H54 (cell line): ENCODE measurements at regions not wholly inside any gene's neighbourhood (a gene's known extent, or its start where the extent isn't known, plus 50 kb on each side); places are given as distances from the start of the nearest gene placed in this dataset.

Source experiments
- DNase-seq: peaks from one replicate; pipeline ENCODE4 v3.0.0; 2011; ENCODE audit warnings: low spot score, mixed read lengths; ENCODE audit not compliant: insufficient read length
- FAIRE-seq: peaks from 3 replicates; lab custom pipeline; 2011; peaks lifted over from hg19 to GRCh38; lab: Jason Lieb, UNC
- POLR2A ChIP-seq: IDR thresholded peaks from 2 replicates; pipeline ENCODE4 v1.6.1; 2011; ENCODE audit warnings: low read depth, mild to moderate bottlenecking, low read length

- DNase-seq (no peak), FAIRE-seq (no peak)
- TF ChIP-seq POLR2A = no peak
These were observed 90.0 kb downstream of the FAM174B start for GRCh38 chr15:92565351-92566125.

- no peak for TF ChIP-seq POLR2A
- FAIRE-seq = no peak
- no peak for DNase-seq
These were observed 93.8 kb downstream of the FAM174B start for GRCh38 chr15:92561754-92562153.

DNA sequence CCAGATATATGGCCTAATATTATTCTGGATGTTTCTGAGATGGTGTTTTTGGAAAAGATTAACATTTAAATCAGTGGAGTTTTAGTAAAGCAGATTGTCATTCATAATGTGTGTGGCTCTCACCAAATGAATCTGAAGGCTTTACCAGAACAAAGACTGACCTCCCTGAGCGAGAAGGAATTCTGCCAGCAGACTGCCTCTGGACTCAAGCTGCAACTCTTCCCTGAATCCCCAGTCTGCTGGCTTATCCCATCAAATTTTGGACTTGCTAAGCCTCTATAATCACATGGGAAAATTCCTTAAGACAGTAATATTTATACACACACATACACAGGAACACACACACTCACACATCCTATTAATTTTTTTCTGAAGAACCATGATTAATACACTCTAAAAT, 102.3 kb downstream of the FAM174B start:
- DNase-seq (no peak), FAIRE-seq (no peak)
- no peak for TF ChIP-seq POLR2A

DNA sequence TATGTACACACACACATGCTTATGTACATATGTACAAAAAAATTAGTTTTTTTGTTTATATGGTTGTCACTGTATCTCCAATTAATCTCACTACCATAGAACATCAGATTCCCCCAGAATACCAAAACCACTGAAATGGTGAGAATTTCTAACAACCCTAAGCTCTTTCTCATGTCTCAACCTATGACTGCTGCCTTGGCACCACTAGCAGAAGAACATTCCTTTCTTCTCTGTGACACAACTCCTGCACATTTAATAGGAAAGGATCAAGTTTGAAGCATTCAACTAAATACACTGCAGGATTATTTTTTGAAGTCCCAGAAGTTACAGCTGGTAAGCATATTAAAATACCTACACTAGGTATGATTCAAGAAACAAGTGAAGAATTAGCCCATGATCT, 109.6 kb downstream of the FAM174B start:
- DNase-seq (no peak), FAIRE-seq (no peak)
- TF ChIP-seq POLR2A = no peak

DNA sequence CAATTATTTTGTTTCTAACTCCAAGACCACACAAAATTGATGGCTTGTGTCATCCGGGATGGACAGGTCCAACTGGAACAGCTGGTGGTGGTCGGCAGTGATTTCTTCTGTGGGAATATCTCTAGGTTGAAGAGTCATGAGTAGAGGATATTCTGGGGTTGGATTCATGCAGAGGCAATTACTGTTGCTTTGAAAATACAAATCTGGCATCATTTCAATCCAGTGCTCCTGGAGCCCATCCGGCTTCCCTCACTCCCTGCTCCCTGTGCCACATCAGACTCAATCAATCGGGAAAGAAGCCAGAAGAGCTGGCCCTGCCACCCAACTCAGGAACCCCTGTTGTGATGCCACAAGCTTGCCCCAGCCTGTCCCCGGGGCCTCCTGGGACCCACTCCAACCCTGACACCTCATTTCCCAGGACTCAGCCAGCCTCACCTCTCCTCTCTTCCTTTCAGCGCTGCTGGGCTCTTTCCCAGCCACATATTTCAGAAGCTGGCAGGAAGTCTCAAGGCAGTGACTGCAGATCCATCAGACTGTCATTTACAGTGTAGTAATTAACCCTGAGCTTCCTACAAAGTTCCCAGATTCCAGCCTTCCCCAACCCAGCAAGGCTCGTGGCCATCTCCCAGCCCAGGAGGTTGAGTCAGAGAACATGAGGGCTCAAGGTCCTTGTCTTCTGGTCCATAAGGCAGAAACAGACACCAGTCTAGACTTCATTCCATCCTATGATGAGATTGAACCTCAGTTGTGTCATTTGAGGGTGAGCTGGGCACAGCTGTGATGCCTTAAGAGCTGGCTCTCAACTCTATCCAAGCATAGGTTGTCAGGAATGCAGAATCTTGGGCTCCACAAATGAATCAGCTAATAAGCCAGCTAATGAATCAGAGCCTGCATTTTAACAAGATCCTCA, 114.0 kb downstream of the FAM174B start:
- DNase-seq (no peak), FAIRE-seq (no peak)
- no peak for TF ChIP-seq POLR2A

DNA sequence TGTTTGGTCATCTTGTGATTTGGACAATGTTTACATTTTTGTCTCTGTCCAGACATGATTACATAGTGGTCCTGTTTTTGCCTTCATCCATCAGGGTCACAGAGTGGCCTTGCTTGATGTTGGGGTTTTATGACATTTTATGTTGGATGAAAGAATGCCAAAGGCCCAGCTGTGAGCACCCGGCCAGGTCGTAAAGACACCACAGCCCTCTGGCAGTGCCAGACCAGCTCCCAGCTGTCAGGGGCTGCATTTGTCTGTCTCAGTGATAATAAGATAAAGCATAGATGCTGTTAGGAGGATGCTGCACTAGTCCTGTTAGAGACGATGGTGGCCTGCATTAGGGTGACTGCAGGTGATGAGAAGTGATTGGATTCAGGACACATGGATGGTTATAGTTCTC, 117.5 kb downstream of the FAM174B start:
- no peak for TF ChIP-seq POLR2A
- DNase-seq (no peak), FAIRE-seq (no peak)

- no peak for DNase-seq
- no peak for TF ChIP-seq POLR2A
- FAIRE-seq = no peak
These were observed 122.3 kb downstream of the FAM174B start for GRCh38 chr15:92533298-92533697.

DNA sequence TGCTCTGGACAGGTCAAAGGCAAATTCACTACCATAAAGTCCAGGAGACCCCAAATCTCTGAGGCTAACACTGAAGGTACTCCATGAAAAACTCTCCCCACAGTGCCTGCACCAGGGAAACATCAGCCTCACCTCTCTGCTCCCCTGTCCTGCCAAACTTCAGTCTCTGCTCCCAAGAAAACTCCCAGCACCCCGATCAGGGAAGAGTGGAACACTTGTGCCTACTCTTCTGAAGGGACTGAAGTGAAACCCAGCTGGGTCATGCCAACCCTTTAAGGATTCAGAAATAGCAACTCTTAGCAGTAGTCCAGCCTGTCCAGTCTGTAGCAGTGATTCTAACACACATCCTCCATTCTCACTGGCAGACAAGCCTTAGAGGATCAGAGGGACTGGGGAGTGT, 124.2 kb downstream of the FAM174B start:
- no peak for FAIRE-seq
- no peak for DNase-seq
- no peak for TF ChIP-seq POLR2A

DNA sequence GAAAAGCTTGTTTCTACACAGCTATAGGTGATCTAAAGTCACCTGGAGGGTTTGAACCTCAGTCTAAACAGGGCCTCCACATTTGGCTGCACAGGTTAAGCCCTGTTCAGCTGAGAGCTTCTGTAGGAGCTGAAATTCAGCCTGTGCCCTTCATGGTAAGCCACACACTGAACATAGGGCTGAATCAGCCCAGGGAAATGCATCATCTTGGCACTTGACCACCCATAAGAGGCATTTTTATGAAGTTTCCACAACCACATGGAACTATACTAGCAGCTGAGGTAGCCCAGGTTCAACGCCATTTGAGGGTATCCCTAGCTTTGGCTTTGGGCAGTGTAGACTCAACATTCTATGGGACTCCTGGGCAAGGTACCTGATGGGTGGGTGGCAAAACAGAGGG, 126.8 kb downstream of the FAM174B start:
- DNase-seq (no peak), FAIRE-seq (no peak)
- TF ChIP-seq POLR2A = no peak

GRCh38 chr15:92527197-92527596, 128.4 kb downstream of the FAM174B start:
- FAIRE-seq = no peak
- no peak for DNase-seq

DNA sequence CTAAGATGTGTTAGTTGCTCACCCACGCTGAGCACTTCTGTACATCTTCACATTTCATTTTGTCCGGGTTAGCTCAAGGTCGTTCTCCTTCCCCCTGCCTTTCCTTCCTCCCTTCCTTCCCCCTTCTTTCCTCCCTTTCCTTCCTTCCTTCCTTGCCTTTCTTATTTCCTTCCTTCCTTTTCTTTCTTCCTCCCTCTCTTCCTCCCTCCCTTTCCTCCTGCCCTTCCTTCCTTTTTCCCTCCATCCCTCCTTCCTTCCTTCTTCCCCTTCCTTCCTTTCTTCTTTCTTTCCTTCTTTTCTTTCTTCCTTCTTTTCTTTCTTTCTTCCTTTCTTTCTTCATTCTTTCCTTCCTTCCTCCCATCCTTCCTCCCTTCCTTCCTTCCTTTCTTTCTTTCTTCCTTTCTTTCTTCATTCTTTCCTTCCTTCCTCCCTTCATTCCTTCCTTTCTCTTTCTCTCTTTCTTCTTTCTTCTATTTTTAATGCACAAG, 129.8 kb downstream of the FAM174B start:
- no peak for DNase-seq
- no peak for FAIRE-seq
- TF ChIP-seq POLR2A = no peak

More at GRCh38 chr15:92527197-92527596, 128.4 kb downstream of the FAM174B start:
- TF ChIP-seq POLR2A = no peak

DNA sequence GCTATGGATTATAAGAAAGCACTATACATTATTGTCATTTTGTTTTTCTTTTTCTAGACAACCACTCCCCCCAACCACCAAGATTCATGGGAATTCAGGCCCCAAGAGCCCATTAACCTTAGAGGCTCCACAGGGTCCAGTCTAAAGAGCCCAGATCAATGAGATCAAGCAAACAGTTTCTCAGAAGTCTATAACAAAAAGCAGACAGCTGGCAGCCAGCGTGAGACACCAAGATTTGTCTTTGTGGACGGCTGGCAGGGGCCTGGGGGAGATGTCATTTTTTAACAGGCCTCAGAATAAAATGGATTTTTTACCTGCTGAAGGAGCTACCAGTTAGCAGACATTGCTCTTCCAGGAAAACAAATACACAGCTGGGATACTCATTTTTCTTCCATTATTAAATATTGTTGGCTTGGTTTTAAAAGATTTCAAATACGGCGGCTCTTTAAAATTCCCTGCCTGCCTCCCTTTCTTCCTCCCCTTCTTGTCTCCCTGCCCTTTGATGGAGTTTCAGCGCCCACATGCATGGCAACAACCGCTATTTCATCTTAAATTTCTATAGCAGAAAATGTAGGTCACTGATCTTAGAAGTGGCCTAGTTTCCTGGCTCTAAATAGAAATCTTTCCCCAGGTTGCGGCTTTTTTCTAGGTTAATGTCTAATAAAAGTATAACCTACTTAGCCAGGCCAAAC, 130.6 kb downstream of the FAM174B start:
- no peak for DNase-seq
- no peak for TF ChIP-seq POLR2A
- FAIRE-seq = no peak

DNA sequence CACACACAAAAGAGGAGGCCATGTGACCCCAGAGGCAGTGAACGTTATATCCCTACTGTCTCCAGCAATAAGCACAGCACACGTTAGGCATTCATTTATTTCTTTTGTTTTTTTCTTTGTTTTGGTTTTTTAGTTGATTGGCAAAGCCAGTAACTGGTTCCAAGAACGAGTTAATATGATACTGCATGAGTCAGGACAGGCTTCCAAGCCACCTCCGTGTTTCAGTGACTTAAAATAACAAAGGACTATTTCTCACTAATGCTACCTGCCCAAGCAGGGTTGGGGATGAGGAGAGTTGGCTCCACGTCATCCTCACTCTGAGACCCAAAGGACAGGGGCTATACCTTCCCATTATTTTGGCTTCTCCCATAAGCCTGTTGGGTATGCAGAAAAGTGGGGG, 130.5 kb downstream of the ST8SIA2 start:
- DNase-seq = no peak
- no peak for TF ChIP-seq POLR2A
- no peak for FAIRE-seq

DNA sequence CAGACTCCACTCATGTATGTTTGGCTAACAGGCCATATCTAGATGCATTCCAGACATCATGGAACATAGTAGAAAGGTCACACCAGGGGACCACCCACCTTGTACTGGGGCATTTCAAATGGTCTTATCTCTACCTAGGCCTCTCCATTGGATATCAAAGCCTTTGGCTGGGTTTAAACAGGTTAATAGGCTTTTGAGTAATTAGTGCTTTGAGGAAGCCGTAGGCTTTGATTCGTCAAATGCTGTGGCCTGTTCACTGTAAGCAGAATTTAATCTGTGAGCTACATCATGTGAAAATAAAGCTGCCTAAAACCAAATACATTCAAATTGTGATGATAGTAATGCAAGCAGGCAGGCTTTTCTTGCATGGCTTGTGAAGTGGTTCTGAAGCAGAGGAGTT, 129.5 kb downstream of the ST8SIA2 start:
- no peak for TF ChIP-seq POLR2A
- DNase-seq (no peak), FAIRE-seq (no peak)
